GM23338 (cell line): ENCODE measurements at regions not wholly inside any gene's neighbourhood (a gene's known extent, or its start where the extent isn't known, plus 50 kb on each side); places are given as distances from the start of the nearest gene placed in this dataset.

ENCODE experiments used
- ATAC-seq: fragments of 200-7000 bp; cut with Tn5 transposase; 3 replicates; pipeline ENCODE4 v1.9.1; 2020
- DNase-seq: peaks from one replicate; pipeline ENCODE4 v3.0.0-alpha.2; 2015; ENCODE audit warnings: low spot score
- H2AFZ ChIP-seq: fragments of 200-600 bp; sonication (generic); 2 replicates; pipeline ENCODE4 v1.8.0; 2016; ENCODE audit warnings: antibody characterized with exemption, mild to moderate bottlenecking, moderate library complexity
- H3F3A ChIP-seq: fragments of 200-600 bp; sonication (generic); replicated peaks from 2 replicates; pipeline ENCODE4 v1.8.0; 2017; ENCODE audit warnings: antibody characterized with exemption, mixed run types, low read depth
- H3K27ac ChIP-seq: fragments of 200-600 bp; sonication (generic); 2 replicates; pipeline ENCODE4 v1.6.1; 2016; ENCODE audit warnings: low read depth
- H3K27me3 ChIP-seq: fragments of 200-600 bp; sonication (generic); 2 replicates; pipeline ENCODE4 v1.8.0; 2016; ENCODE audit warnings: mild to moderate bottlenecking, mixed run types, moderate library complexity; ENCODE audit not compliant: insufficient read depth
- H3K36me3 ChIP-seq: fragments of 200-600 bp; sonication (generic); 2 replicates; pipeline ENCODE4 v1.8.0; 2016; ENCODE audit warnings: mild to moderate bottlenecking; ENCODE audit not compliant: insufficient read depth
- H3K4me1 ChIP-seq: fragments of 200-600 bp; sonication (generic); 2 replicates; pipeline ENCODE4 v1.8.0; 2016; ENCODE audit warnings: mild to moderate bottlenecking, moderate library complexity; ENCODE audit not compliant: insufficient read depth
- H3K4me2 ChIP-seq: fragments of 200-600 bp; sonication (generic); 2 replicates; pipeline ENCODE4 v1.7.1; 2017; ENCODE audit warnings: mixed run types
- H3K4me3 ChIP-seq: fragments of 200-600 bp; sonication (generic); 2 replicates; pipeline ENCODE4 v1.6.1; 2016; ENCODE audit warnings: mixed run types
- H3K79me2 ChIP-seq: fragments of 200-600 bp; sonication (generic); replicated peaks from 2 replicates; pipeline ENCODE4 v1.8.0; 2017; ENCODE audit warnings: mild to moderate bottlenecking; ENCODE audit not compliant: insufficient read depth
- H3K9me2 ChIP-seq: fragments of 200-600 bp; sonication (generic); 2 replicates; pipeline ENCODE4 v1.8.0; 2017; ENCODE audit not compliant: insufficient read depth
- H4K20me1 ChIP-seq: fragments of 200-600 bp; sonication (generic); replicated peaks from 2 replicates; pipeline ENCODE4 v1.8.0; 2017; ENCODE audit warnings: mild to moderate bottlenecking; ENCODE audit not compliant: insufficient read depth
- H3K27ac Mint-ChIP-seq: 2 replicates; pipeline ENCODE4 v1.8.0; 2020; ENCODE audit warnings: inconsistent platforms, mild to moderate bottlenecking, moderate library complexity, mixed read lengths
- H3K27me3 Mint-ChIP-seq: 3 replicates; pipeline ENCODE4 v1.8.0; 2022; ENCODE audit warnings: low read depth, mild to moderate bottlenecking, moderate library complexity, mixed read lengths, inconsistent platforms; ENCODE audit not compliant: insufficient read depth, poor library complexity
- H3K36me3 Mint-ChIP-seq: 3 replicates; pipeline ENCODE4 v1.8.0; 2021; ENCODE audit warnings: low read depth, mild to moderate bottlenecking, inconsistent platforms, moderate library complexity, mixed read lengths
- H3K4me1 Mint-ChIP-seq: 3 replicates; pipeline ENCODE4 v1.8.0; 2020; ENCODE audit warnings: mild to moderate bottlenecking, inconsistent platforms, mixed read lengths
- H3K4me3 Mint-ChIP-seq: 3 replicates; pipeline ENCODE4 v1.8.0; 2021; ENCODE audit warnings: moderate library complexity, mild to moderate bottlenecking, inconsistent platforms, mixed read lengths
- H3K9me3 Mint-ChIP-seq: 3 replicates; pipeline ENCODE4 v1.8.0; 2020; ENCODE audit warnings: moderate library complexity, mild to moderate bottlenecking, inconsistent platforms, mixed read lengths
- CREB1 ChIP-seq: fragments of 250-450 bp; sonication (Bioruptor Pico); IDR thresholded peaks from 2 replicates; pipeline ENCODE4 v1.5.0; 2020; ENCODE audit warnings: low read depth, mild to moderate bottlenecking, moderate library complexity
- ETS1 ChIP-seq: IDR thresholded peaks from 2 replicates; pipeline ENCODE4 v1.6.1; 2016; ENCODE audit warnings: antibody characterized with exemption
- EZH2 ChIP-seq: fragments of 200-600 bp; sonication (generic); IDR thresholded peaks from one replicate; pipeline ENCODE4 v1.8.0; 2017; ENCODE audit warnings: antibody characterized with exemption, mild to moderate bottlenecking, low read depth; ENCODE audit not compliant: unreplicated experiment
- EZH2phosphoT487 ChIP-seq: fragments of 200-600 bp; sonication (generic); IDR thresholded peaks from one replicate; pipeline ENCODE4 v1.8.1; 2018; ENCODE audit warnings: antibody characterized with exemption; ENCODE audit not compliant: unreplicated experiment
- JUNB ChIP-seq: IDR thresholded peaks from one replicate; pipeline ENCODE4 v1.6.1; 2016; ENCODE audit warnings: antibody characterized with exemption; ENCODE audit not compliant: unreplicated experiment
- NANOG ChIP-seq: IDR thresholded peaks from 2 replicates; pipeline ENCODE4 v1.6.1; 2016; ENCODE audit warnings: antibody characterized with exemption, borderline replicate concordance
- POLR2AphosphoS5 ChIP-seq: IDR thresholded peaks from 2 replicates; pipeline ENCODE4 v1.6.1; 2016; ENCODE audit warnings: antibody characterized with exemption, low read depth
- REST ChIP-seq: IDR thresholded peaks from one replicate; pipeline ENCODE4 v1.6.1; 2018; ENCODE audit warnings: antibody characterized with exemption; ENCODE audit not compliant: unreplicated experiment
- STAT1 ChIP-seq: IDR thresholded peaks from one replicate; pipeline ENCODE4 v1.6.1; 2016; ENCODE audit warnings: antibody characterized with exemption; ENCODE audit not compliant: unreplicated experiment
- ZNF114 ChIP-seq: fragments of 250-450 bp; sonication (Bioruptor Pico); IDR thresholded peaks from 2 replicates; pipeline ENCODE4 v1.5.0; 2020; ENCODE audit warnings: mild to moderate bottlenecking, moderate library complexity
- ZNF331 ChIP-seq: fragments of 250-450 bp; sonication (Bioruptor Pico); IDR thresholded peaks from 2 replicates; pipeline ENCODE4 v1.5.0; 2020; ENCODE audit warnings: low read depth, mild to moderate bottlenecking, moderate library complexity
- TF ChIP-seq, protein P1 (sequence below), 2 experiments: fragments of 200-600 bp in 1 of 2; sonication (generic) in 1 of 2; conservative IDR thresholded peaks; 2 replicates each; pipeline versions ENCODE4 v1.5.1 to v1.6.1; 2016 to 2017; ENCODE audit warnings: antibody characterized with exemption in 2 of 2, low read depth in 2 of 2, mild to moderate bottlenecking in 2 of 2, moderate library complexity in 1 of 2
- TF ChIP-seq, protein P2 (sequence below): fragments of 250-450 bp; sonication (Bioruptor Pico); IDR thresholded peaks from 2 replicates; pipeline ENCODE4 v1.5.0; 2020; ENCODE audit warnings: mild to moderate bottlenecking, moderate library complexity

GRCh38 chr19:28869459-28869858 lies 343.5 kb downstream of the UQCRFS1 start:
- TF ChIP-seq NANOG, result no peak
- no peak for TF ChIP-seq EZH2phosphoT487
- TF ChIP-seq POLR2AphosphoS5, result no peak
- TF ChIP-seq, protein P1, sequence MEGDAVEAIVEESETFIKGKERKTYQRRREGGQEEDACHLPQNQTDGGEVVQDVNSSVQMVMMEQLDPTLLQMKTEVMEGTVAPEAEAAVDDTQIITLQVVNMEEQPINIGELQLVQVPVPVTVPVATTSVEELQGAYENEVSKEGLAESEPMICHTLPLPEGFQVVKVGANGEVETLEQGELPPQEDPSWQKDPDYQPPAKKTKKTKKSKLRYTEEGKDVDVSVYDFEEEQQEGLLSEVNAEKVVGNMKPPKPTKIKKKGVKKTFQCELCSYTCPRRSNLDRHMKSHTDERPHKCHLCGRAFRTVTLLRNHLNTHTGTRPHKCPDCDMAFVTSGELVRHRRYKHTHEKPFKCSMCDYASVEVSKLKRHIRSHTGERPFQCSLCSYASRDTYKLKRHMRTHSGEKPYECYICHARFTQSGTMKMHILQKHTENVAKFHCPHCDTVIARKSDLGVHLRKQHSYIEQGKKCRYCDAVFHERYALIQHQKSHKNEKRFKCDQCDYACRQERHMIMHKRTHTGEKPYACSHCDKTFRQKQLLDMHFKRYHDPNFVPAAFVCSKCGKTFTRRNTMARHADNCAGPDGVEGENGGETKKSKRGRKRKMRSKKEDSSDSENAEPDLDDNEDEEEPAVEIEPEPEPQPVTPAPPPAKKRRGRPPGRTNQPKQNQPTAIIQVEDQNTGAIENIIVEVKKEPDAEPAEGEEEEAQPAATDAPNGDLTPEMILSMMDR (conservative IDR thresholded peaks at IDR 0.05; ENCODE audit: low read depth in 2 of 2), result no peak
- TF ChIP-seq ETS1, result no peak
- TF ChIP-seq EZH2, result no peak
- TF ChIP-seq, protein P2, sequence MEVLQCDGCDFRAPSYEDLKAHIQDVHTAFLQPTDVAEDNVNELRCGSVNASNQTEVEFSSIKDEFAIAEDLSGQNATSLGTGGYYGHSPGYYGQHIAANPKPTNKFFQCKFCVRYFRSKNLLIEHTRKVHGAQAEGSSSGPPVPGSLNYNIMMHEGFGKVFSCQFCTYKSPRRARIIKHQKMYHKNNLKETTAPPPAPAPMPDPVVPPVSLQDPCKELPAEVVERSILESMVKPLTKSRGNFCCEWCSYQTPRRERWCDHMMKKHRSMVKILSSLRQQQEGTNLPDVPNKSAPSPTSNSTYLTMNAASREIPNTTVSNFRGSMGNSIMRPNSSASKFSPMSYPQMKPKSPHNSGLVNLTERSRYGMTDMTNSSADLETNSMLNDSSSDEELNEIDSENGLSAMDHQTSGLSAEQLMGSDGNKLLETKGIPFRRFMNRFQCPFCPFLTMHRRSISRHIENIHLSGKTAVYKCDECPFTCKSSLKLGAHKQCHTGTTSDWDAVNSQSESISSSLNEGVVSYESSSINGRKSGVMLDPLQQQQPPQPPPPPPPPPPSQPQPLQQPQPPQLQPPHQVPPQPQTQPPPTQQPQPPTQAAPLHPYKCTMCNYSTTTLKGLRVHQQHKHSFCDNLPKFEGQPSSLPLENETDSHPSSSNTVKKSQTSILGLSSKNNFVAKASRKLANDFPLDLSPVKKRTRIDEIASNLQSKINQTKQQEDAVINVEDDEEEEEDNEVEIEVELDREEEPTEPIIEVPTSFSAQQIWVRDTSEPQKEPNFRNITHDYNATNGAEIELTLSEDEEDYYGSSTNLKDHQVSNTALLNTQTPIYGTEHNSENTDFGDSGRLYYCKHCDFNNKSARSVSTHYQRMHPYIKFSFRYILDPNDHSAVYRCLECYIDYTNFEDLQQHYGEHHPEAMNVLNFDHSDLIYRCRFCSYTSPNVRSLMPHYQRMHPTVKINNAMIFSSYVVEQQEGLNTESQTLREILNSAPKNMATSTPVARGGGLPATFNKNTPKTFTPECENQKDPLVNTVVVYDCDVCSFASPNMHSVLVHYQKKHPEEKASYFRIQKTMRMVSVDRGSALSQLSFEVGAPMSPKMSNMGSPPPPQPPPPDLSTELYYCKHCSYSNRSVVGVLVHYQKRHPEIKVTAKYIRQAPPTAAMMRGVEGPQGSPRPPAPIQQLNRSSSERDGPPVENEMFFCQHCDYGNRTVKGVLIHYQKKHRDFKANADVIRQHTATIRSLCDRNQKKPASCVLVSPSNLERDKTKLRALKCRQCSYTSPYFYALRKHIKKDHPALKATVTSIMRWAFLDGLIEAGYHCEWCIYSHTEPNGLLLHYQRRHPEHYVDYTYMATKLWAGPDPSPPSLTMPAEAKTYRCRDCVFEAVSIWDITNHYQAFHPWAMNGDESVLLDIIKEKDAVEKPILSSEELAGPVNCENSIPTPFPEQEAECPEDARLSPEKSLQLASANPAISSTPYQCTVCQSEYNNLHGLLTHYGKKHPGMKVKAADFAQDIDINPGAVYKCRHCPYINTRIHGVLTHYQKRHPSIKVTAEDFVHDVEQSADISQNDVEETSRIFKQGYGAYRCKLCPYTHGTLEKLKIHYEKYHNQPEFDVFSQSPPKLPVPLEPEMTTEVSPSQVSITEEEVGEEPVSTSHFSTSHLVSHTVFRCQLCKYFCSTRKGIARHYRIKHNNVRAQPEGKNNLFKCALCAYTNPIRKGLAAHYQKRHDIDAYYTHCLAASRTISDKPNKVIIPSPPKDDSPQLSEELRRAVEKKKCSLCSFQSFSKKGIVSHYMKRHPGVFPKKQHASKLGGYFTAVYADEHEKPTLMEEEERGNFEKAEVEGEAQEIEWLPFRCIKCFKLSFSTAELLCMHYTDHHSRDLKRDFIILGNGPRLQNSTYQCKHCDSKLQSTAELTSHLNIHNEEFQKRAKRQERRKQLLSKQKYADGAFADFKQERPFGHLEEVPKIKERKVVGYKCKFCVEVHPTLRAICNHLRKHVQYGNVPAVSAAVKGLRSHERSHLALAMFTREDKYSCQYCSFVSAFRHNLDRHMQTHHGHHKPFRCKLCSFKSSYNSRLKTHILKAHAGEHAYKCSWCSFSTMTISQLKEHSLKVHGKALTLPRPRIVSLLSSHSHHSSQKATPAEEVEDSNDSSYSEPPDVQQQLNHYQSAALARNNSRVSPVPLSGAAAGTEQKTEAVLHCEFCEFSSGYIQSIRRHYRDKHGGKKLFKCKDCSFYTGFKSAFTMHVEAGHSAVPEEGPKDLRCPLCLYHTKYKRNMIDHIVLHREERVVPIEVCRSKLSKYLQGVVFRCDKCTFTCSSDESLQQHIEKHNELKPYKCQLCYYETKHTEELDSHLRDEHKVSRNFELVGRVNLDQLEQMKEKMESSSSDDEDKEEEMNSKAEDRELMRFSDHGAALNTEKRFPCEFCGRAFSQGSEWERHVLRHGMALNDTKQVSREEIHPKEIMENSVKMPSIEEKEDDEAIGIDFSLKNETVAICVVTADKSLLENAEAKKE, result no peak
- no peak for TF ChIP-seq STAT1
- TF ChIP-seq REST, result no peak
- TF ChIP-seq CREB1 (CRISPR knock-in tag), result no peak
- TF ChIP-seq JUNB, result no peak
- TF ChIP-seq ZNF114 (CRISPR knock-in tag), result no peak
- TF ChIP-seq ZNF331 (CRISPR knock-in tag), result no peak
- Histone ChIP-seq H3K27ac (no peak overlapping the region), H3K27me3 (no peaks in the 10 kb centered on the region), H2AFZ (no peak overlapping the region), H3K4me2 (no peak overlapping the region), H3K9me2 (0 out of 2 replicates have a peak, but pooled peaks cover 6% of the 10 kb centered on the region), H3F3A (no peaks in the 10 kb centered on the region), H3K36me3 (no peaks in the 10 kb centered on the region), H3K4me3 (no peak overlapping the region), H3K79me2 (no peaks in the 10 kb centered on the region), H3K4me1 (no peaks in the 10 kb centered on the region), H4K20me1 (no peaks in the 10 kb centered on the region)
- Mint-ChIP-seq H3K36me3 (peaks cover 7% of the 10 kb centered on the region; the same call in 1 of the 3 replicates), H3K27ac (no peak overlapping the region), H3K4me3 (no peak overlapping the region), H3K4me1 (peaks cover 2% of the 10 kb centered on the region; the same call in 1 of the 3 replicates), H3K27me3 (peaks cover 5% of the 10 kb centered on the region), H3K9me3 (peaks cover 6% of the 10 kb centered on the region)
- ATAC-seq (no peak), DNase-seq (no peak)
